ENCODE measurements at regions not wholly inside any gene's neighbourhood (a gene's known extent, or its start where the extent isn't known, plus 50 kb on each side); places are given as distances from the start of the nearest gene placed in this dataset.

DNA sequence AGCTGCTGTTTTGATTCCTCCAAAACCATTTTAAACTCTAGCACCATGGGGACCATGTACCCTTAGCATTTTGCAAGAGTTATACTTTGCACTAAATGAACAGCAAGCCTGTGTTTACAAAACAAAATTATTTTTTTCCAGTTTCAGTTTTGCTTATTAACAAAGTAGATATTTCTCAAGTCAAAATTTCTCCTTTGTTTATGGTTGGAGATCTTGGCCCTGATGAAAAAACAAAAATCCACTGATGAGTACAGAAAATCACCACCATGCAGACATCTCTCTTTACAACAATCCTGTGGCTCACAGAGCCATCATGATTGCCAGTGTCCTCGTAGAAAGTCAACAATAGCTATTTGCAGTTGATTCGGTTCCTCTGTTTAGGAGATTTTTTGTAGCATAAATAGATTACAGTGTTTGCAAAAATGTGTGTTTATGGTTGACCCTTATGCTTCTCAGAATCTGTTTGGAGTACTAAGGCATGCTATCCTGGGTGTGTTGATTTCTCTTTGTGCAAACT lies 201.1 kb upstream of the NUDT4 start:
- TF ChIP-seq EZH2 (IDR thresholded peaks at IDR 0.05; ENCODE audit: insufficient read depth, poor library complexity, severe bottlenecking) (no peak), EZH2phosphoT487 (IDR thresholded peaks at IDR 0.05; ENCODE audit: insufficient read depth, low read depth) (no peak)
